Panc1 (cell line): ENCODE measurements at regions not wholly inside any gene's neighbourhood (a gene's known extent, or its start where the extent isn't known, plus 50 kb on each side); places are given as distances from the start of the nearest gene placed in this dataset.

Experiments used
- CTCF ChIP-seq: fragments of 450-650 bp; IDR thresholded peaks from 2 replicates; pipeline ENCODE4 v1.5.1; 2017; ENCODE audit warnings: mild to moderate bottlenecking
- POLR2AphosphoS5 ChIP-seq: IDR thresholded peaks from 2 replicates; pipeline ENCODE4 v1.6.1; 2012; ENCODE audit warnings: mild to moderate bottlenecking, low read depth, low read length, moderate library complexity

GRCh38 chr3:1587426-1587825 is 494.6 kb downstream of the CNTN6 start:
- no peak for TF ChIP-seq CTCF
- no peak for TF ChIP-seq POLR2AphosphoS5
